Right atrium auricular region (tissue), 2 donors: ENCODE measurements at regions not wholly inside any gene's neighbourhood (a gene's known extent, or its start where the extent isn't known, plus 50 kb on each side); places are given as distances from the start of the nearest gene placed in this dataset.
"Not testable (repeated sequence)": the region's sequence is repeated elsewhere in the genome, so short reads cannot be mapped to it uniquely, and the experiment has no call there.

ENCODE experiments used
- DNase-seq: peaks from one replicate; pipeline ENCODE4 v3.0.0-alpha.2; 2019; ENCODE audit warnings: low spot score
- H3K27ac ChIP-seq, 2 donors: fragments of 200-600 bp; sonication (generic); 1 replicate in 1 of 2; 2 replicates in 1 of 2; pipeline ENCODE4 v1.5.1; 2016 to 2019
- H3K27me3 ChIP-seq, 2 donors: fragments of 200-600 bp; sonication (generic); one replicate each; pipeline versions ENCODE4 v1.5.1 to v1.6.0; 2017 to 2019
- H3K36me3 ChIP-seq: fragments of 200-600 bp; sonication (generic); one replicate; pipeline ENCODE4 v1.5.1; 2016
- H3K4me1 ChIP-seq, 2 donors: fragments of 200-600 bp; sonication (generic); one replicate each; pipeline versions ENCODE4 v1.5.1 to v1.6.0; 2017 to 2019
- H3K4me3 ChIP-seq, 2 donors: fragments of 200-600 bp; sonication (generic); 1 replicate in 1 of 2; 2 replicates in 1 of 2; pipeline ENCODE4 v1.5.1; 2017 to 2019; ENCODE audit warnings: mild to moderate bottlenecking in 1 of 2, moderate library complexity in 1 of 2
- H3K9me3 ChIP-seq, 2 donors: fragments of 200-600 bp; sonication (generic); one replicate each; pipeline ENCODE4 v1.5.1; 2019
- TF ChIP-seq, protein P1 (sequence below), 2 donors: fragments of 200-600 bp; sonication (generic); IDR thresholded peaks; one replicate each; pipeline ENCODE4 v1.5.1; 2019; ENCODE audit warnings: antibody characterized with exemption in 2 of 2

DNA sequence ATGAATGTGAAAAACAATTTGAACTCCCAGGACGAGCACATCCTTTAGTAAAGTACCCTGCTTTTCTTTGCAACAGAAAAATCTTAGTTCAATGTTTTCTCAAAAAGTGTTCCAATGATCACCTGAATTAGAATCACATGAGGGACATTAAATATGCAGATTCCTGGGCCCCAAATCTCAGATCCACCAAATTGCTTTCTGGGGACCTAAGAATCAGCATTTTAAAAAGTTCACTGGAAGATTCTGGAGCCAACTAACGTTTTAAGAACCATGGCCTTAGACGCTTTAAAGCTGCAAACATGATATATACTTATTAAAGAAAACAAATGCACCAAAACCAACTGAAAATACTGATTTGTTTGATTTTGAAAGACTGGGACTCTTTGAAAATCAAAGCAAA is 143.4 kb upstream of the TMEM168 start:
- H3K4me3 ChIP-seq, result no peak overlapping the region
- peaks cover 0 to 23% of the 10 kb centered on the region in 2 donors for H3K4me1 ChIP-seq
- H3K9me3 ChIP-seq, result no peaks in the 10 kb centered on the region
- DNase-seq, result no peak
- TF ChIP-seq, protein P1, sequence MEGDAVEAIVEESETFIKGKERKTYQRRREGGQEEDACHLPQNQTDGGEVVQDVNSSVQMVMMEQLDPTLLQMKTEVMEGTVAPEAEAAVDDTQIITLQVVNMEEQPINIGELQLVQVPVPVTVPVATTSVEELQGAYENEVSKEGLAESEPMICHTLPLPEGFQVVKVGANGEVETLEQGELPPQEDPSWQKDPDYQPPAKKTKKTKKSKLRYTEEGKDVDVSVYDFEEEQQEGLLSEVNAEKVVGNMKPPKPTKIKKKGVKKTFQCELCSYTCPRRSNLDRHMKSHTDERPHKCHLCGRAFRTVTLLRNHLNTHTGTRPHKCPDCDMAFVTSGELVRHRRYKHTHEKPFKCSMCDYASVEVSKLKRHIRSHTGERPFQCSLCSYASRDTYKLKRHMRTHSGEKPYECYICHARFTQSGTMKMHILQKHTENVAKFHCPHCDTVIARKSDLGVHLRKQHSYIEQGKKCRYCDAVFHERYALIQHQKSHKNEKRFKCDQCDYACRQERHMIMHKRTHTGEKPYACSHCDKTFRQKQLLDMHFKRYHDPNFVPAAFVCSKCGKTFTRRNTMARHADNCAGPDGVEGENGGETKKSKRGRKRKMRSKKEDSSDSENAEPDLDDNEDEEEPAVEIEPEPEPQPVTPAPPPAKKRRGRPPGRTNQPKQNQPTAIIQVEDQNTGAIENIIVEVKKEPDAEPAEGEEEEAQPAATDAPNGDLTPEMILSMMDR (IDR thresholded peaks at IDR 0.05), result no peak
- no peaks in the 10 kb centered on the region for H3K36me3 ChIP-seq
- no peaks in the 10 kb centered on the region for H3K27me3 ChIP-seq
- no peak overlapping the region for H3K27ac ChIP-seq

DNA sequence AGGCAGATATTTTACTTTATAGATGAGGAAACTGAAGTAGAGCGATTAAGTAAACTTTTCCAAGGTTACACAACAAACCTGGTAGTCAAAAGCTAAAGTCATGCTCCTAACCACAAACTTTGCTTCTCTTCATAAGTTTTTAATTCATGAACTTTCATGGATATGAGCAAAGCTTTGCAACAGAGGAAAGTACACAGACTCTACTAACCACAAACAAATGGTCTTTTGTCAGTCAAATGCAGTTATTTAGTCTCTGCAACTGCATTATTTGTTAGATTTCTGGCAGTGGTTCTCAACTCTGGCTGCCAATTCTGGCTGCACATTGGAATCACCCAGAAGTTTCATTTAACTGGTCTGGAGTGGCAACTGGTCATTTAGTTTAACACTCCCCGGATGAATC is 140.6 kb upstream of the TMEM168 start:
- TF ChIP-seq, protein P1 (IDR thresholded peaks at IDR 0.05), result no peak
- H3K4me1 ChIP-seq, result no peaks in the 10 kb centered on the region
- no peak overlapping the region for H3K4me3 ChIP-seq
- H3K27me3 ChIP-seq, result no peaks in the 10 kb centered on the region
- H3K27ac ChIP-seq, result no peak overlapping the region
- no peaks in the 10 kb centered on the region for H3K9me3 ChIP-seq
- no peaks in the 10 kb centered on the region for H3K36me3 ChIP-seq
- DNase-seq, result no peak

DNA sequence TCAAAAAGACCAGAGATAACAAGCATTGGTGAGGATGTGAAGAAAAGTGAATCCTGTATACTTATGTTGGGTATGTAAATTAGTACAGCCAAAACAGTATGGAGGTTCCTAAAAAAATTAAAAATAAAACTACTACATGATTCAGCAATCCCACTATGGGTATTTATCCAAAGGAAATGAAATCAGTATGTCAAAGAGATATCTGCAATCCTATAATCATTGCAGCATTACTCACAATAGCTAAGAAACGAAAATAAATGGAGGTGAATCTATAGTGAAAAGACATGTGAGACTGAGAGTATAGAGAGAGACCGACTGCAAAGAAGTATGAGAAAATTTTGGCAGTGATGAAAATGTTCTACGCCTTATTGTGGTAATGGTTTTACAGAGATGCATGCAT is 139.2 kb upstream of the TMEM168 start:
- H3K4me3 ChIP-seq, result no peak overlapping the region
- TF ChIP-seq, protein P1 (IDR thresholded peaks at IDR 0.05), result no peak
- no peaks in the 10 kb centered on the region for H3K27me3 ChIP-seq

DNA sequence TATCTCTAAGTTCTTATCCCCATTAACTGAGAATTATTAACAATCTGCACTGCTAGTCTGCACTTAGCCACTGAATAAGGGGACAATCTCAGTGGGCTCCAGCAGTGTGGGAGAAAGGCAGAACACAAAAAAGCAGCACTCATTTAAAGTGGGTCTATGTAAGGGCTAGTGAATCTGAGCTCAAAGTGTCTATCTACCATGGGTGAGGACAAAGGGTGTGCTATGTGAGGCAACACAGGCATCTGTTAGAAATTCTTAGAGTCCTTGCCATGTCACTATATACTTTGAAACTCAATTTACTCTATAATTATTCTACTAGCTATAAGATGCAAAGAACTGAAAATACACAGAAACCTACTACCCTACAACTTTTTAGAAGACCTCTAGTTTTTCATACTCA is 135.8 kb upstream of the TMEM168 start:
- H3K36me3 ChIP-seq, result no peaks in the 10 kb centered on the region
- H3K4me3 ChIP-seq, result no peak overlapping the region
- no peaks in the 10 kb centered on the region for H3K9me3 ChIP-seq
- H3K27ac ChIP-seq, result no peak overlapping the region
- no peaks in the 10 kb centered on the region for H3K4me1 ChIP-seq
- TF ChIP-seq, protein P1 (IDR thresholded peaks at IDR 0.05), result no peak
- no peak for DNase-seq
- no peaks in the 10 kb centered on the region for H3K27me3 ChIP-seq

More for the DNA sequence above, 139.2 kb upstream of the TMEM168 start:
- Histone ChIP-seq H3K27ac (no peak overlapping the region), H3K36me3 (no peaks in the 10 kb centered on the region), H3K9me3 (no peaks in the 10 kb centered on the region), H3K4me1 (no peaks in the 10 kb centered on the region)
- DNase-seq, result no peak

DNA sequence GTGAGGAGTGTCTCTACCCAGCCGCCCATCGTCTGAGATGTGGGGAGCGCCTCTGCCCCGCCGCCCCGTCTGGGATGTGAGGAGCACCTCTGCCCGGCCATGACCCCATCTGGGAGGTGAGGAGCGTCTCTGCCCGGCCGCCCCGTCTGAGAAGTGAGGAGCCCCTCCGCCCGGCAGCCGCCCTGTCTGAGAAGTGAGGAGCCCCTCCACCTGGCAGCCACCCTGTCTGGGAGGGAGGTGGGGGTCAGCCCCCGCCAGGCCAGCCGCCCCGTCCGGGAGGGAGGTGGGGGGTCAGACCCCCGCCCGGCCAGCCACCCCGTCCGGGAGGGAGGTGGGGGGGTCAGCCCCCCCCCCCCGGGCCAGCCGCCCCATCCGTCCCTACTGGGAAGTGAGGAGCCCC is 132.4 kb upstream of the TMEM168 start:
- not testable (repeated sequence) for H3K9me3 ChIP-seq, DNase-seq, H3K27ac ChIP-seq, H3K4me3 ChIP-seq, H3K4me1 ChIP-seq, H3K36me3 ChIP-seq, H3K27me3 ChIP-seq

DNA sequence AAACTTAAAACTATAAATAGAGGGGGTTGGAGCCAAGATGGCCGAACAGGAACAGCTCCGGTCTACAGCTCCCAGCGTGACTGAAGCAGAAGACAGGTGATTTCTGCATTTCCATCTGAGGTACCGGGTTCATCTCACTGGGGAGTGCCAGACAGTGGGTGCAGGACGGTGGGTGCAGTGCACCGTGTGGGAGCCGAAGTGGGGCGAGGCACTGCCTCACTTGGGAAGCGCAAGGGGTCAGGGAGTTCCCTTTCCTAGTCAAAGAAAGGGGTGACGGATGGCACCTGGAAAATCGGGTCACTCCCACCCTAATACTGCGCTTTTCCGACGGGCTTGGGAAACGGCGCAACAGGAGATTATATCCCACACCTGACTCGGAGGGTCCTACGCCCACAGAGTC is 126.2 kb upstream of the TMEM168 start:
- DNase-seq, H3K4me1 ChIP-seq, H3K36me3 ChIP-seq, H3K4me3 ChIP-seq, H3K27ac ChIP-seq, H3K27me3 ChIP-seq, H3K9me3 ChIP-seq: not testable (repeated sequence)

DNA sequence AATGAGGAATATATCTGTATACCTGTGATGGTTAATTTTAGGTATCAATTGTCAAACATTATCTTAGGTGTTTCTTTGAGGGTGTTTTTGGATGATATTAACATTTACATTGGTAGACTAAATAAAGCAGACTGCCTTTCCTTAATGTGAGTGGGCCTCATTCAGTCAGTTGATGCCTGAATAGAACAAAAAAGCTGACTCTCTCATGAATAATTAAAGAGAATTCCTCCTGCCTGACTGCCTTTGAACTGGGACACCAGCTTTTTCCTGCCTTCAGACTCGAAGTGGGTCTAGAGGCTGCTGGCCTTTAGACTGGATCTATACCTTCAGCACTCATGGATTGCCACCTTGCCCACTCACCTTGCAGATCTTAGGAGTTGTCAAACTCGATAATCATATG is 117.9 kb upstream of the TMEM168 start:
- Histone ChIP-seq H3K27ac (no peak overlapping the region), H3K36me3 (peaks cover 8% of the 10 kb centered on the region), H3K4me1 (no peaks in the 10 kb centered on the region), H3K27me3 (no peaks in the 10 kb centered on the region), H3K4me3 (no peak overlapping the region), H3K9me3 (peaks cover 10 to 26% of the 10 kb centered on the region in 2 donors)
- TF ChIP-seq, protein P1 (IDR thresholded peaks at IDR 0.05), result no peak
- DNase-seq, result no peak
